ENCODE measurements at regions not wholly inside any gene's neighbourhood (a gene's known extent, or its start where the extent isn't known, plus 50 kb on each side); places are given as distances from the start of the nearest gene placed in this dataset.
"Not testable (repeated sequence)": the region's sequence is repeated elsewhere in the genome, so short reads cannot be mapped to it uniquely, and the experiment has no call there.

DNA sequence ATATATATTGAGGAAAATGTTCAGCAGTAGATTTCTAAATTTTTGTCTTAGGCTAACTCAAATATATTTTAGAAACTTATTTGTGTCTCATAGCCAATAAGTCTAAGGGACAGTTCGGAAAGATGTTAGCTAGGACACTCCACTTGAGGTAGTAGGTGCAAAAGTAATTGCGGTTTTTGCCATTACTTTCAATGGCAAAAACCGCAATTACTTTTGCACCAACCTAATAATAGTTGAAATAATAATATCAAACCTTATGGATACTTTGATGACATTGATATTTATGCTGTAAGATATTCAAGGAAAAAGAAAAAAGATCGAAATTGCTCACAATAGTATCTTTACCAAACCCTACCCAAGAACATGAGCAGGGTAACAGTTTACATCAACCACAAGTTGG lies 555.5 kb upstream of the ST8SIA4 start:
- Histone ChIP-seq H3K27me3 (replicated peaks; ENCODE audit: insufficient read depth, low read depth, low read length, poor library complexity) (no peaks in the 10 kb centered on the region), H3K9me3 (ENCODE audit: low read depth, low read length, poor library complexity, severe bottlenecking) (no peaks in the 10 kb centered on the region), H3K27ac (ENCODE audit: low read depth, low read length, poor library complexity, severe bottlenecking) (no peak overlapping the region), H3K36me3 (ENCODE audit: insufficient read depth, low read length, poor library complexity, severe bottlenecking) (no peaks in the 10 kb centered on the region), H3K4me3 (ENCODE audit: low read depth, low read length, poor library complexity, severe bottlenecking) (no peak overlapping the region), H3K4me1 (ENCODE audit: insufficient read depth, low read length, poor library complexity, severe bottlenecking) (no peaks in the 10 kb centered on the region)
- POLR2A ChIA-PET (ENCODE audit: low non-redundant PET), result no interaction called here
- BruUV-seq (replicated peaks), result no TSS peak
- TF ChIP-seq EZH2 (IDR thresholded peaks at IDR 0.05; ENCODE audit: borderline replicate concordance, low read depth, low read length, poor library complexity, severe bottlenecking), result no peak
- TF ChIP-seq, protein P1, sequence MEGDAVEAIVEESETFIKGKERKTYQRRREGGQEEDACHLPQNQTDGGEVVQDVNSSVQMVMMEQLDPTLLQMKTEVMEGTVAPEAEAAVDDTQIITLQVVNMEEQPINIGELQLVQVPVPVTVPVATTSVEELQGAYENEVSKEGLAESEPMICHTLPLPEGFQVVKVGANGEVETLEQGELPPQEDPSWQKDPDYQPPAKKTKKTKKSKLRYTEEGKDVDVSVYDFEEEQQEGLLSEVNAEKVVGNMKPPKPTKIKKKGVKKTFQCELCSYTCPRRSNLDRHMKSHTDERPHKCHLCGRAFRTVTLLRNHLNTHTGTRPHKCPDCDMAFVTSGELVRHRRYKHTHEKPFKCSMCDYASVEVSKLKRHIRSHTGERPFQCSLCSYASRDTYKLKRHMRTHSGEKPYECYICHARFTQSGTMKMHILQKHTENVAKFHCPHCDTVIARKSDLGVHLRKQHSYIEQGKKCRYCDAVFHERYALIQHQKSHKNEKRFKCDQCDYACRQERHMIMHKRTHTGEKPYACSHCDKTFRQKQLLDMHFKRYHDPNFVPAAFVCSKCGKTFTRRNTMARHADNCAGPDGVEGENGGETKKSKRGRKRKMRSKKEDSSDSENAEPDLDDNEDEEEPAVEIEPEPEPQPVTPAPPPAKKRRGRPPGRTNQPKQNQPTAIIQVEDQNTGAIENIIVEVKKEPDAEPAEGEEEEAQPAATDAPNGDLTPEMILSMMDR (conservative IDR thresholded peaks at IDR 0.05; ENCODE audit: low read depth, low read length), result no peak
- CTCF ChIA-PET, result no interaction called here
- no peak for DNase-seq (ENCODE audit: low spot score)
- intact Hi-C loops (cut with micrococcal nuclease; ENCODE audit: unreplicated experiment), result no loop called here

DNA sequence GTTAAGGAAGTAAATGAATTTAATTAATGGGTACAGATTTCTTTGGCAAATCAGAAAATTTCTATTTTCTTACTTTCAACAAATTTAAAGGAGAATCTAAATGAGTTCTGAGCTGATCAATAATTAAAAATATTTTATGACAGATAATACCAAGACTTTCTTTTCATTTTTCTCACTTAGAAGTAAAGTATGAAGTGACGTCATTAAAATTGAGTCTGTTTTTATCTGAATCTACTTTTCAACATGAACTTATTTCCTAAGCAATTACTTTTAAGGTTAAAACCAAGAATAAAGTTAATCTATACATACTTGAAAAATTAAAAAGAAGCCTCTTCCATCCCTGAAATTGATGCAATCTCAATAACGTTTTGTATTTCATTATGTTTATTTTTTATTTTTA lies 552.8 kb upstream of the ST8SIA4 start:
- no peak overlapping the region for H3K4me3 ChIP-seq (ENCODE audit: low read depth, low read length, poor library complexity, severe bottlenecking)
- no peaks in the 10 kb centered on the region for H3K4me1 ChIP-seq (ENCODE audit: insufficient read depth, low read length, poor library complexity, severe bottlenecking)
- TF ChIP-seq EZH2 (IDR thresholded peaks at IDR 0.05; ENCODE audit: borderline replicate concordance, low read depth, low read length, poor library complexity, severe bottlenecking), result no peak
- TF ChIP-seq, protein P1 (conservative IDR thresholded peaks at IDR 0.05; ENCODE audit: low read depth, low read length), result no peak
- no peaks in the 10 kb centered on the region for H3K9me3 ChIP-seq (ENCODE audit: low read depth, low read length, poor library complexity, severe bottlenecking)
- no peak for DNase-seq (ENCODE audit: low spot score)
- BruUV-seq (replicated peaks), result no TSS peak
- CTCF ChIA-PET, result no interaction called here
- POLR2A ChIA-PET (ENCODE audit: low non-redundant PET), result no interaction called here
- intact Hi-C loops (cut with micrococcal nuclease; ENCODE audit: unreplicated experiment), result no loop called here
- H3K27ac ChIP-seq (ENCODE audit: low read depth, low read length, poor library complexity, severe bottlenecking), result no peak overlapping the region
- H3K36me3 ChIP-seq (ENCODE audit: insufficient read depth, low read length, poor library complexity, severe bottlenecking), result no peaks in the 10 kb centered on the region
- no peaks in the 10 kb centered on the region for H3K27me3 ChIP-seq (replicated peaks; ENCODE audit: insufficient read depth, low read depth, low read length, poor library complexity)

DNA sequence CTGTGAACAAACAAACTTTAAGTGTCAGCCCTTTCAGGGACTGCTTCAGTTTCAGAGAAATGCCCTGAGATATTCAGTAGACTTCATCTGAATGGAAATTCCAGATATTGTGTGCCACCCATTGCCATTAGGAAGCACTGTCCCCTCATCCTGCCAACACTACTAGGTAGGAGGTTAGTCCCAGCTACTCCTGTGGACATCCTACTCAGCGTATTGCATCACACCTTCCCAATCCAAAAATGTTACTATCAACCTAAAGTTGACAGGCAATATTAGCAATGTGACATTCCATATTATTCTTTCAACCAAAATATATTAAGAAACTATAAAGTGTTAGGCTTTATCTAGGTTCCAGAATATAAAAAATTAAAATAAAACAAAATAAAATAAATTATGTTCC lies 552.0 kb upstream of the ST8SIA4 start:
- CTCF ChIA-PET, result no interaction called here

DNA sequence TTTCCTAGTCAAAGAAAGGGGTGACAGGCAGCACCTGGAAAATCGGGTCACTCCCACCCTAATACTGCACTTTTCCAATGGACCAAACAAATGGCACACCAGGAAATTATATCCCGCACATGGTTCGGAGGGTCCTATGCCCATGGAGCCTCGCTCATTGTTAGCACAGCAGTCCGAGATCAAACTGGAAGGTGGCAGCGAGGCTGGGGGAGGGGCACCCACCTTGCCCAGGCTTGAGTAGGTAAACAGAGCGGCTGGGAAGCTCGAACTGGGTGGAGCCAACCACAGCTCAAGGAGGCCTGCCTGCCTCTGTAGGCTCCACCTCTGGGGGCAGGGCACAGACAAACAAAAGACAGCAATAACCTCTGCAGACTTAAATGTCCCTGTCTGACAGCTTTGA lies 539.2 kb upstream of the ST8SIA4 start:
- CTCF ChIA-PET; H3K4me1 ChIP-seq (ENCODE audit: insufficient read depth, low read length, poor library complexity, severe bottlenecking); H3K4me3 ChIP-seq (ENCODE audit: low read depth, low read length, poor library complexity, severe bottlenecking); intact Hi-C loops (cut with micrococcal nuclease; ENCODE audit: unreplicated experiment); H3K27me3 ChIP-seq (replicated peaks; ENCODE audit: insufficient read depth, low read depth, low read length, poor library complexity); DNase-seq (ENCODE audit: low spot score); H3K9me3 ChIP-seq (ENCODE audit: low read depth, low read length, poor library complexity, severe bottlenecking); H3K36me3 ChIP-seq (ENCODE audit: insufficient read depth, low read length, poor library complexity, severe bottlenecking); POLR2A ChIA-PET (ENCODE audit: low non-redundant PET); BruUV-seq (replicated peaks); H3K27ac ChIP-seq (ENCODE audit: low read depth, low read length, poor library complexity, severe bottlenecking): not testable (repeated sequence)

More for the DNA sequence above, 552.0 kb upstream of the ST8SIA4 start:
- intact Hi-C loops (cut with micrococcal nuclease; ENCODE audit: unreplicated experiment), result no loop called here
- no peak overlapping the region for H3K27ac ChIP-seq (ENCODE audit: low read depth, low read length, poor library complexity, severe bottlenecking)
- H3K36me3 ChIP-seq (ENCODE audit: insufficient read depth, low read length, poor library complexity, severe bottlenecking), result no peaks in the 10 kb centered on the region
- BruUV-seq (replicated peaks), result no TSS peak
- POLR2A ChIA-PET (ENCODE audit: low non-redundant PET), result no interaction called here
- no peaks in the 10 kb centered on the region for H3K9me3 ChIP-seq (ENCODE audit: low read depth, low read length, poor library complexity, severe bottlenecking)
- no peaks in the 10 kb centered on the region for H3K4me1 ChIP-seq (ENCODE audit: insufficient read depth, low read length, poor library complexity, severe bottlenecking)
- H3K27me3 ChIP-seq (replicated peaks; ENCODE audit: insufficient read depth, low read depth, low read length, poor library complexity), result no peaks in the 10 kb centered on the region
- TF ChIP-seq, protein P1 (conservative IDR thresholded peaks at IDR 0.05; ENCODE audit: low read depth, low read length), result no peak
- no peak for TF ChIP-seq EZH2 (IDR thresholded peaks at IDR 0.05; ENCODE audit: borderline replicate concordance, low read depth, low read length, poor library complexity, severe bottlenecking)
- no peak overlapping the region for H3K4me3 ChIP-seq (ENCODE audit: low read depth, low read length, poor library complexity, severe bottlenecking)
- no peak for DNase-seq (ENCODE audit: low spot score)

All from A673 (cell line).